ENCODE measurements at regions not wholly inside any gene's neighbourhood (a gene's known extent, or its start where the extent isn't known, plus 50 kb on each side); places are given as distances from the start of the nearest gene placed in this dataset.

GRCh38 chr4:14862891-14863290 lies 139.4 kb upstream of the CPEB2 start:
- Histone ChIP-seq H3K27ac (ENCODE audit: low read depth, low read length) (no peak overlapping the region), H3K4me3 (ENCODE audit: low read depth, low read length) (no peak overlapping the region), H3K9me3 (ENCODE audit: control insufficient read depth, insufficient read depth, low read length) (peaks cover 4% of the 10 kb centered on the region; the same call in 1 of the 2 replicates), H3K27me3 (ENCODE audit: control insufficient read depth, insufficient read depth, low read length) (no peaks in the 10 kb centered on the region)
- no peak for TF ChIP-seq CTCF (IDR thresholded peaks at IDR 0.05; ENCODE audit: low read depth, low read length)
- POLR2A ChIA-PET, result no interaction called here
- DNase-seq (ENCODE audit: low read depth, low spot score), result no peak
- CTCF ChIA-PET, result no interaction called here

GRCh38 chr4:14863418-14864364 lies 138.6 kb upstream of the CPEB2 start:
- Histone ChIP-seq H3K9me3 (ENCODE audit: control insufficient read depth, insufficient read depth, low read length) (peaks cover 4% of the 10 kb centered on the region; the same call in 1 of the 2 replicates), H3K27me3 (ENCODE audit: control insufficient read depth, insufficient read depth, low read length) (peaks cover 2% of the 10 kb centered on the region), H3K27ac (ENCODE audit: low read depth, low read length) (no peak overlapping the region), H3K4me3 (ENCODE audit: low read depth, low read length) (no peak overlapping the region)
- CTCF ChIA-PET, result no interaction called here
- no peak for DNase-seq (ENCODE audit: low read depth, low spot score)
- POLR2A ChIA-PET, result no interaction called here
- TF ChIP-seq CTCF (IDR thresholded peaks at IDR 0.05; ENCODE audit: low read depth, low read length), result no peak

GRCh38 chr4:14864365-14865030 lies 137.8 kb upstream of the CPEB2 start:
- Histone ChIP-seq H3K9me3 (ENCODE audit: control insufficient read depth, insufficient read depth, low read length) (peaks cover 4% of the 10 kb centered on the region; the same call in 1 of the 2 replicates), H3K27ac (ENCODE audit: low read depth, low read length) (no peak overlapping the region), H3K27me3 (ENCODE audit: control insufficient read depth, insufficient read depth, low read length) (peaks cover 3% of the 10 kb centered on the region), H3K4me3 (ENCODE audit: low read depth, low read length) (no peak overlapping the region)
- ChIA-PET CTCF (interaction anchor here (0.5 kb wide), 1 partner anchor 1208 kb away, joined by 4 read pairs; no protein-coding TSS in a partner anchor), POLR2A (no interaction called here)
- no peak for TF ChIP-seq CTCF (IDR thresholded peaks at IDR 0.05; ENCODE audit: low read depth, low read length)
- DNase-seq (ENCODE audit: low read depth, low spot score), result no peak

- ChIA-PET CTCF (interaction anchor here (0.5 kb wide), 1 partner anchor 1209 kb away, joined by 4 read pairs; no protein-coding TSS in a partner anchor), POLR2A (no interaction called here)
- no peak for TF ChIP-seq CTCF (IDR thresholded peaks at IDR 0.05; ENCODE audit: low read depth, low read length)
- H3K4me3 ChIP-seq (ENCODE audit: low read depth, low read length), result no peak overlapping the region
- no peak for DNase-seq (ENCODE audit: low read depth, low spot score)
- no peak overlapping the region for H3K27ac ChIP-seq (ENCODE audit: low read depth, low read length)
- H3K27me3 ChIP-seq (ENCODE audit: control insufficient read depth, insufficient read depth, low read length), result peaks cover 3% of the 10 kb centered on the region
- peaks cover 4% of the 10 kb centered on the region; the same call in 1 of the 2 replicates for H3K9me3 ChIP-seq (ENCODE audit: control insufficient read depth, insufficient read depth, low read length)
These were observed 137.3 kb upstream of the CPEB2 start for GRCh38 chr4:14865031-14865366.

- Histone ChIP-seq H3K27me3 (ENCODE audit: control insufficient read depth, insufficient read depth, low read length) (peaks cover 5% of the 10 kb centered on the region), H3K4me3 (ENCODE audit: low read depth, low read length) (no peak overlapping the region), H3K27ac (ENCODE audit: low read depth, low read length) (no peak overlapping the region), H3K9me3 (ENCODE audit: control insufficient read depth, insufficient read depth, low read length) (peaks cover 4% of the 10 kb centered on the region; the same call in 1 of the 2 replicates)
- ChIA-PET POLR2A (no interaction called here), CTCF (no interaction called here)
- no peak for DNase-seq (ENCODE audit: low read depth, low spot score)
- no peak for TF ChIP-seq CTCF (IDR thresholded peaks at IDR 0.05; ENCODE audit: low read depth, low read length)
These were observed 136.5 kb upstream of the CPEB2 start for GRCh38 chr4:14865804-14866203.
